Pancreas (tissue), 10 donors: ENCODE measurements at regions not wholly inside any gene's neighbourhood (a gene's known extent, or its start where the extent isn't known, plus 50 kb on each side); places are given as distances from the start of the nearest gene placed in this dataset.
"Not testable (repeated sequence)": the region's sequence is repeated elsewhere in the genome, so short reads cannot be mapped to it uniquely, and the experiment has no call there.

ENCODE experiments used
- ATAC-seq, 4 donors: fragments of 200-7000 bp; cut with Tn5 transposase; one replicate each; pipeline versions ENCODE4 v1.8.0 to v1.9.1; 2020; ENCODE audit warnings: mild to moderate bottlenecking in 4 of 4, moderate library complexity in 4 of 4
- DNase-seq, 6 donors: peaks; one replicate each; pipeline ENCODE4 v3.0.0-alpha.2; 2020
- FAIRE-seq: peaks from 2 replicates; lab custom pipeline; 2012; peaks lifted over from hg19 to GRCh38; lab: Jason Lieb, UNC
- H3K27ac ChIP-seq, 4 donors: fragments of 200-600 bp; sonication (generic); 1 replicate in 3 of 4; 2 replicates in 1 of 4; pipeline versions ENCODE4 v1.5.0 to v1.8.0; 2020
- H3K27me3 ChIP-seq, 4 donors: fragments of 200-600 bp; one replicate each; pipeline ENCODE4 v1.8.0; 2021
- H3K36me3 ChIP-seq, 3 donors: fragments of 200-600 bp; sonication (generic) in 1 of 3; one replicate each; pipeline versions ENCODE4 v1.5.0 to v1.8.0; 2020 to 2021
- H3K4me1 ChIP-seq, 3 donors: fragments of 200-600 bp; one replicate each; pipeline ENCODE4 v1.8.0; 2021
- H3K4me3 ChIP-seq, 4 donors: fragments of 200-600 bp; sonication (generic) in 2 of 4; one replicate each; pipeline versions ENCODE4 v1.5.0 to v1.8.0; 2020 to 2021
- H3K9me3 ChIP-seq, 4 donors: fragments of 200-600 bp; one replicate each; pipeline ENCODE4 v1.8.0; 2021
- WGBS, 2 donors: extraction: QIAGEN DNeasy Blood & Tissue Kit; methylation state at CpG; one replicate each; pipeline ENCODE4 v1.1.7; 2013; 5-methylcytosine and 5-hydroxymethylcytosine counted together
- intact Hi-C, 3 donors: fragments of 100-400 bp; cut with DNase I; formaldehyde crosslinking; loops; one replicate each; pipeline versions ENCODE4 v1.11.1 to v1.14.2; 2022
- TF ChIP-seq, protein P1 (sequence below), 4 donors: fragments of 200-600 bp; sonication (generic) in 3 of 4; IDR thresholded peaks; one replicate each; pipeline versions ENCODE4 v1.5.0 to v1.8.0; 2021; ENCODE audit warnings: antibody characterized with exemption in 4 of 4
- donor health status: healthy with polysubstance abuse.
- donor health status: DM: no; HTN: no; CAD: no; lungs with moderate emphysema.
- donor health status: DM: no; HTN: no; CAD: no.
- donor health status: control.
- donor health status: control.
- donor health status: Bipolar disorder and iron deficiency.
- donor health status: DM: yes; HTN: yes; CAD: no.
- donor health status: DM: no; HTN: no; CAD: no.
- donor health status: DM: no; HTN: no; CAD: no.
- donor health status: DM: yes; HTN: yes; CAD: no.

DNA sequence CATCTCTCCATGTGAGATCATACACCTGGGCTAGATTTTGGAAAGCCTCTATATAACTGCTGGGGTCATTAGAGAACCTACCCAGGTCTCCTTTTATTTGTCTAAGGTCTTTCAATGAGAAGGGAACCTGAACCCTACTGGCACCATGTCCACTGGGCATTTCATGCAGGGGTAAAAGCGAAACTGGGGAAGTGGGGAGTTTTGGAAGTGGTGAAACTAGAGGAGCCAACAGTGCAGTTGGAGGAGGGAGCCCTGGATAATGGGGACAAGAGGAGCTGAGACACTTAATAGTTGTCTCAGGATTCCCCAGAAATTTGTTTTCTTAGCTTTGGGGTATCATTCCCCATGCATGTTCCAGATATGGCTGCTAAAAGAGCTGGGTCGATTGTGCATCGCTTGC, 169.0 kb upstream of the NREP start:
- DNase-seq: no peak
- Histone ChIP-seq H3K36me3 (no peaks in the 10 kb centered on the region), H3K4me3 (no peak overlapping the region), H3K9me3 (no peaks in the 10 kb centered on the region), H3K27ac (no peak overlapping the region), H3K4me1 (no peaks in the 10 kb centered on the region), H3K27me3 (no peaks in the 10 kb centered on the region)
- WGBS, 2 donors: 94 to 95% methylated on average over 3 of the region's 3 CpGs
- TF ChIP-seq, protein P1, sequence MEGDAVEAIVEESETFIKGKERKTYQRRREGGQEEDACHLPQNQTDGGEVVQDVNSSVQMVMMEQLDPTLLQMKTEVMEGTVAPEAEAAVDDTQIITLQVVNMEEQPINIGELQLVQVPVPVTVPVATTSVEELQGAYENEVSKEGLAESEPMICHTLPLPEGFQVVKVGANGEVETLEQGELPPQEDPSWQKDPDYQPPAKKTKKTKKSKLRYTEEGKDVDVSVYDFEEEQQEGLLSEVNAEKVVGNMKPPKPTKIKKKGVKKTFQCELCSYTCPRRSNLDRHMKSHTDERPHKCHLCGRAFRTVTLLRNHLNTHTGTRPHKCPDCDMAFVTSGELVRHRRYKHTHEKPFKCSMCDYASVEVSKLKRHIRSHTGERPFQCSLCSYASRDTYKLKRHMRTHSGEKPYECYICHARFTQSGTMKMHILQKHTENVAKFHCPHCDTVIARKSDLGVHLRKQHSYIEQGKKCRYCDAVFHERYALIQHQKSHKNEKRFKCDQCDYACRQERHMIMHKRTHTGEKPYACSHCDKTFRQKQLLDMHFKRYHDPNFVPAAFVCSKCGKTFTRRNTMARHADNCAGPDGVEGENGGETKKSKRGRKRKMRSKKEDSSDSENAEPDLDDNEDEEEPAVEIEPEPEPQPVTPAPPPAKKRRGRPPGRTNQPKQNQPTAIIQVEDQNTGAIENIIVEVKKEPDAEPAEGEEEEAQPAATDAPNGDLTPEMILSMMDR (IDR thresholded peaks at IDR 0.05): no peak
- intact Hi-C loops: no loop called here
- ATAC-seq: no peak
- FAIRE-seq: no peak

DNA sequence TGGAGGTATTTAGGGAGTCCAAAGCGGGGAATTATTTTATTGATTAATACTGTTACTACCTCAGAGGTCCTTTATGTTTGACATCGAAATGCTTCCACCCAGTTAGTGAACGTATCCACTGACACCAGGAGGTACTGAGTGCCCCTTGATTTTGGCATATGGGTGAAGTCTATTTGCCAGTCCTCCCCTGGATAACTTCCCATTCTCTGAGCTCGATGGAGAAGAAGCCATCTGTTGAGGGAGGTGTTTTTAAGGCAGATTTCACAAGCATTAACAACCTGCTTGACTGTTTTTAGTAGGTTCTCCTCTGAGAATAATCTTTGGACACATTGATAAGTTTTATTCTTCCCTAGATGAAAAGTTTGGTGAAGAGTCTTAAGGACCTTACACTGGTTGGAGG, 165.3 kb upstream of the NREP start:
- DNase-seq (no peak), FAIRE-seq (no peak), ATAC-seq (no peak)
- H3K27ac ChIP-seq: no peak overlapping the region
- H3K4me3 ChIP-seq: no peak overlapping the region
- no peaks in the 10 kb centered on the region for H3K4me1 ChIP-seq
- no peaks in the 10 kb centered on the region for H3K27me3 ChIP-seq
- no peaks in the 10 kb centered on the region for H3K36me3 ChIP-seq
- intact Hi-C loops: no loop called here
- TF ChIP-seq, protein P1 (IDR thresholded peaks at IDR 0.05): no peak
- no peaks in the 10 kb centered on the region for H3K9me3 ChIP-seq
- WGBS, 2 donors: 82 to 86% methylated on average over 4 of the region's 4 CpGs

DNA sequence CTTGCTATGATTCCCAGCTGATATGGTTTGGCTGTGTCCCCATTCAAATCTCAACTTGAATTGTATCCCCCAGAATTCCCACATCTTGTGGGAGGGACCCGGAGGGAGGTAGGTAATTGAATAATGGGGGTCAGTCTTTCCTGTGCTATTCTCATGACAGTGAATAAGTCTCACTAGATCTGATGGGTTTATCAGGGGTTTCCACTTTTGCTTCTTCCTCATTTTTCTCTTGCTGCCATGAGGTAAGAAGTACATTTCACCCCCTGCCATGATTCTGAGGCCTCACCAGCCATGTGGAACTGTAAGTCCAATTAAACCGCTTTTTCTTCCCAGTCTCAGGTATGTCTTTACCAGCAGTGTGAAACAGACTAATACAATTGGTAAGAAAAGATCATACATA, 164.7 kb upstream of the NREP start:
- WGBS, 2 donors: 95 to 98% methylated on average over 2 of the region's 2 CpGs
- H3K36me3 ChIP-seq, FAIRE-seq, intact Hi-C loops, H3K4me1 ChIP-seq, DNase-seq, H3K9me3 ChIP-seq, ATAC-seq, H3K27me3 ChIP-seq, H3K4me3 ChIP-seq, H3K27ac ChIP-seq: not testable (repeated sequence)

DNA sequence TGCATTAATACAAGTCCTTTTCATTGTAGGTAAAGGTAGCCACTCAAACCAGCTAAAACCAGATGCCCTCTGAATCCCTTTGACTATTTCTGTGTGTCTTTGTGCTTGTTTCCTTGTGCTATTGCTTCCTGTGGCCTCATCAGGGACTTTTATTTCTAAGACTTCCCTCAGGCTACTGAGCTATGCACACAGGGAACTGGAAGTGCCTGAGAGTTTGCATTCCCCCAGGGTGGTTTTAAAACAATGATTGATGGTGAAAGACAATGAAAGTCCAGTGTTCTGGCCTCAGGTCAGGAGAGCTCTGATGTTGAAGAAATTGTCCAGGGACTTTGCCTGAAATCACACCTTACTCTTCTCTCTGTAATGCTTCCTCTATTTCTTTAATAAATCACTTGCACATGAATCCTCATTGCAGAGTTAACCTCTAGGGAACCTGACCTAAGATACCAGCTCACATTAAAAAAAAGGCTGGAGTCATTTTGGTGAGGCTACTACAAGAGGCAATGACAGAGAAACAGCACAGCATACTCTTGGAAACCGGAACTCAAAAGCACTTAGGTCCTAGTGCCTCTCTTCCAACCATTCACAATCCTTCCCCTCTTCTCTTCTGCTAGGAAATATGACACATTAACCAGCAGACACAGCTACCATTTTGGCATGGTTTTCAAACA, 158.1 kb upstream of the NREP start:
- ATAC-seq (no peak), DNase-seq (no peak), FAIRE-seq (no peak)
- Histone ChIP-seq H3K27me3 (no peaks in the 10 kb centered on the region), H3K4me3 (no peak overlapping the region), H3K27ac (no peak overlapping the region), H3K4me1 (no peaks in the 10 kb centered on the region), H3K36me3 (no peaks in the 10 kb centered on the region), H3K9me3 (no peaks in the 10 kb centered on the region)
- intact Hi-C loops: no loop called here
- TF ChIP-seq, protein P1 (IDR thresholded peaks at IDR 0.05): no peak
- WGBS, 2 donors: 81 to 86% methylated on average over 1 of the region's 1 CpG

DNA sequence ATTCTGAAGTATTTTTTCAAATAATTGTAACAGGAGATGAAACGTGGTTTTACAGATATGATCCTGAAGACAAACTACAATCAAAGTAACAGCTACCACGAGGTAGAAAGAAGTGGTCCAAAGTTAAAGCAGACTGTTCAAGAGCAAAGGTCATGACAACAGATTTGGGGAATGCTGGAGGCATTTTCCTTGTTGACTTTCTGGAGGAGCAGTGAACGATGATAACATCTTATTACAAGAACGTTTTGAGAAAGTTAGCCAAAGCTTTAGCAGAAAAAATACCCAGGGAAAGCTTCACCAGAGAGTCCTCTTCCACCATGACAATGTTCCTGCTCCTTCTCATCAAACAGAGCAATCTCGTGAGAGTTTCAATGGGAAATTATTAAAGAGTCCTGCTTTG, 145.4 kb upstream of the NREP start:
- TF ChIP-seq, protein P1 (IDR thresholded peaks at IDR 0.05): no peak
- no peaks in the 10 kb centered on the region for H3K27me3 ChIP-seq
- H3K36me3 ChIP-seq: no peaks in the 10 kb centered on the region
- FAIRE-seq (no peak), DNase-seq (no peak), ATAC-seq (no peak)
- no peak overlapping the region for H3K4me3 ChIP-seq
- intact Hi-C loops: no loop called here
- H3K4me1 ChIP-seq: no peaks in the 10 kb centered on the region
- no peaks in the 10 kb centered on the region for H3K9me3 ChIP-seq
- WGBS, 2 donors: 29 to 30% methylated on average over 5 of the region's 5 CpGs
- no peak overlapping the region for H3K27ac ChIP-seq
